ENCODE measurements at regions not wholly inside any gene's neighbourhood (a gene's known extent, or its start where the extent isn't known, plus 50 kb on each side); places are given as distances from the start of the nearest gene placed in this dataset.

DNA sequence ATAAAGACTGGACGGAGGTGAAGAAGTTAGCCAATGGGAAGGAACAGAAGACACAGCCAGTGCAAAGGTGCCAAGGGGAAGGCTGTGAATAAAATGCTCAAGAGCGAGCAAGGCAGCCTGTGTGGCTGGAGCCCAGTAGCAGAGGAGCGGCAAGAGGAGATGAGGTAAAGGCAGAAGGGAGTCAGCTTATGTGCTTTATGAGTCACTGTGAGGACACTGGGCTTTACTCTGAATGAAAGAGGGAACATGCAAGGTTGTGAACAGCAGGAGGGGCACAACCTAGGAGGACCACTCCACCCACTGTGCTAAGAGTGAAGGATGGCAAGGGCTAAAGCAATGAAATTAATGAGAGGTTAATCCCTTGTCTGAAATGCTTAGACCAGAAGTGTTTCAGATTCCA is 129.0 kb upstream of the ODAD2 start:
- Histone ChIP-seq H3K4me1 (ENCODE audit: control insufficient read depth in 2 of 2, insufficient read depth in 2 of 2, low read length in 2 of 2) (no peaks in the 10 kb centered on the region), H3K27ac (ENCODE audit: low read depth in 1 of 2, low read length in 1 of 2) (no peak overlapping the region), H3K9me3 (ENCODE audit: control insufficient read depth in 2 of 2, insufficient read depth in 1 of 2, low read length in 1 of 2) (no peaks in the 10 kb centered on the region), H3K4me3 (ENCODE audit: low read length in 2 of 2) (no peak overlapping the region), H3K36me3 (ENCODE audit: control insufficient read depth in 2 of 2, insufficient read depth in 2 of 2, low read length in 1 of 2) (no peaks in the 10 kb centered on the region), H3K27me3 (ENCODE audit: control insufficient read depth in 2 of 2, insufficient read depth in 1 of 2, low read length in 1 of 2) (no peaks in the 10 kb centered on the region)
- WGBS = 99% methylated on average over 3 of the region's 3 CpGs
- DNase-seq (ENCODE audit: low read depth in 6 of 9, low spot score in 9 of 9) = no peak

- no peaks in the 10 kb centered on the region for H3K36me3 ChIP-seq (ENCODE audit: control insufficient read depth in 2 of 2, insufficient read depth in 2 of 2, low read length in 1 of 2)
- H3K9me3 ChIP-seq (ENCODE audit: control insufficient read depth in 2 of 2, insufficient read depth in 1 of 2, low read length in 1 of 2) = no peaks in the 10 kb centered on the region
- H3K4me3 ChIP-seq (ENCODE audit: low read length in 2 of 2) = no peak overlapping the region
- H3K27ac ChIP-seq (ENCODE audit: low read depth in 1 of 2, low read length in 1 of 2) = no peak overlapping the region
- no peaks in the 10 kb centered on the region for H3K4me1 ChIP-seq (ENCODE audit: control insufficient read depth in 2 of 2, insufficient read depth in 2 of 2, low read length in 2 of 2)
- DNase-seq (ENCODE audit: low read depth in 6 of 9, low spot score in 9 of 9) = no peak
- no peaks in the 10 kb centered on the region for H3K27me3 ChIP-seq (ENCODE audit: control insufficient read depth in 2 of 2, insufficient read depth in 1 of 2, low read length in 1 of 2)
These were observed 126.8 kb upstream of the ODAD2 start for GRCh38 chr10:28125701-28126100.

DNA sequence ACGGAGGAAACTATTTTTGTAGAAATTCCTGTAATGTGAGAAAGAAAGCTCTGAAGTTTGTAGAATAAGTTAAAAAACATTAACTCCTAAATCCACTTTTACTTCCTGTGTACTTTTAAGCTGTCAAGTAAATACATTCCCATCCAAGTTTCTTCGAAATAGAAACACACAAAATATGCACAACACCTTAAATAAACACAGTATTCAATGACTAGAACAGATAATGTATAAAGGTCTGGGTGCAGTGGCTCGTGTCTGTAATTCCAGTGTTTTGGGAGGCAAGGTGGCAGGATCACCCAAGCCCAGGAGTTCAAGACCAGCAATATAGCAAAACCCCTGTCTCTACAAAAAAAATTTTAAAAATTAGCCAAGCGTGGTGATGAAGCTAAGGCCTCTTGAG is 121.9 kb upstream of the ODAD2 start:
- H3K36me3 ChIP-seq (ENCODE audit: control insufficient read depth in 2 of 2, insufficient read depth in 2 of 2, low read length in 1 of 2) = no peaks in the 10 kb centered on the region
- no peak for DNase-seq (ENCODE audit: low read depth in 6 of 9, low spot score in 9 of 9)
- WGBS = 94% methylated on average over 4 of the region's 4 CpGs
- no peak overlapping the region for H3K4me3 ChIP-seq (ENCODE audit: low read length in 2 of 2)
- no peaks in the 10 kb centered on the region for H3K4me1 ChIP-seq (ENCODE audit: control insufficient read depth in 2 of 2, insufficient read depth in 2 of 2, low read length in 2 of 2)
- H3K27me3 ChIP-seq (ENCODE audit: control insufficient read depth in 2 of 2, insufficient read depth in 1 of 2, low read length in 1 of 2) = no peaks in the 10 kb centered on the region
- H3K9me3 ChIP-seq (ENCODE audit: control insufficient read depth in 2 of 2, insufficient read depth in 1 of 2, low read length in 1 of 2) = no peaks in the 10 kb centered on the region
- H3K27ac ChIP-seq (ENCODE audit: low read depth in 1 of 2, low read length in 1 of 2) = no peak overlapping the region

DNA sequence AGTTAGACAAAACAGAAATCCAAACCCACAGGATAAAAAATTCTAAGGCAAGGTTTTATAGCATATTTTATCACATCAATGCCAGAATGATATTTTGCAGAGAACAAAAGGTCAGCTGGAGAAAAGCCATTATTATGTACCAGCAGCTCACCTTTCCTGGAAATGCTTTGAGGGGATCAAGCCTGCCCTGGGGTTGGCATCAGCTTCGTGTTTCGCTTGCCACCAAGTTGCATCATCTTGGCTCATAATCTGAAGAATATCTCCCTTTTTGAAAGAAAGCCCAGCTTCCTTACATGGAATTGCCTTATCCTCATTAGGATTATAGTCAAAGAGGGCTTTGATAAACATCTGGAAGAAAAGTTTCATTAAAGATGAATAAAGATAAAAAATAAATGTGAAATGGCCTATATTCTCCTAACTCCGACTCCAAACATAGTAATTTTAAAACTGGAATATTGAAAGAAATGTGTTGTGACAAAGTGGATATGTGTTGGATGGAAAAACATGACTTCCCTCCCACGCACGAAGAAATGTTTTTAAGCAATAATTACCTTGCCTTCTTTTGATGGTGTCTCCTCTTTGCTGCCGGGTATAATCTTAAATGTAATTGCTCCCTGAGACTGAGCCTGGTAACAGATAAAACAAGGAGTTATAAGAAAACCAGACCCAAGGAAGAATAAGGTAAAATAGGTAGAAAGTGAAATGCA is 121.3 kb upstream of the ODAD2 start:
- H3K27me3 ChIP-seq (ENCODE audit: control insufficient read depth in 2 of 2, insufficient read depth in 1 of 2, low read length in 1 of 2) = no peaks in the 10 kb centered on the region
- H3K4me1 ChIP-seq (ENCODE audit: control insufficient read depth in 2 of 2, insufficient read depth in 2 of 2, low read length in 2 of 2) = no peaks in the 10 kb centered on the region
- H3K36me3 ChIP-seq (ENCODE audit: control insufficient read depth in 2 of 2, insufficient read depth in 2 of 2, low read length in 1 of 2) = no peaks in the 10 kb centered on the region
- H3K9me3 ChIP-seq (ENCODE audit: control insufficient read depth in 2 of 2, insufficient read depth in 1 of 2, low read length in 1 of 2) = no peaks in the 10 kb centered on the region
- no peak overlapping the region for H3K4me3 ChIP-seq (ENCODE audit: low read length in 2 of 2)
- 84% methylated on average over 6 of the region's 6 CpGs for WGBS
- H3K27ac ChIP-seq (ENCODE audit: low read depth in 1 of 2, low read length in 1 of 2) = no peak overlapping the region
- DNase-seq (ENCODE audit: low read depth in 6 of 9, low spot score in 9 of 9) = no peak

DNA sequence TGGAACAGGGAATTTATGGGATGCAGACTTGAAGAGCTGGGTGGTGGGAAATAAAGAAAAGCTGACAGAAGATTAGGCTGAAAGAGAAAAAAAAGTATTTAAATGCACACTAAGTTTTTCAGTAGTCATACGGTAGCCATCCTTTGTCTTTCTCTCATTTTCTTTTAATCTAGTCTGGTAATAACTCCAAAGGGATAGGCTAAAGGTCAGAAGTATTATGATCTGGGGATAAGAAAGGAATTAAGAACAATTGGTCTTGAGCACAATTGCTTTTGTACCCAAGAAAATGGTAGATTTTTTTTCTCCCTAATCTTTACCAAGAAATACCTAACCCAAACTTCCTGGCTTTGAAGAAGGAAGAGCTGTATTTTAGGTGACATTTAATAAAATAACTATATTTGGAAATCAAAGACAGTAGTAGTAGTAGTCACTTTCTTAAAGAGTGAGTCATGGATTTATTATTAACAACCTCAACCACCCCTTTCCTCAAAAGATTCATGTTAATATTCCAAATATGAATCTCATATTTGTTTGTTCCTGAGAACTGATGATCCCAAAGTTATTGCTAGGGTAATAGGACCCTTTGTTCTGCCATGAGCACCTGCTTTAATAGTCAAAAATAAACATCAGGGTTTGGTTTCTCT is 120.2 kb upstream of the ODAD2 start:
- Histone ChIP-seq H3K9me3 (ENCODE audit: control insufficient read depth in 2 of 2, insufficient read depth in 1 of 2, low read length in 1 of 2) (no peaks in the 10 kb centered on the region), H3K27ac (ENCODE audit: low read depth in 1 of 2, low read length in 1 of 2) (no peak overlapping the region), H3K36me3 (ENCODE audit: control insufficient read depth in 2 of 2, insufficient read depth in 2 of 2, low read length in 1 of 2) (no peaks in the 10 kb centered on the region), H3K4me1 (ENCODE audit: control insufficient read depth in 2 of 2, insufficient read depth in 2 of 2, low read length in 2 of 2) (no peaks in the 10 kb centered on the region), H3K4me3 (ENCODE audit: low read length in 2 of 2) (no peak overlapping the region), H3K27me3 (ENCODE audit: control insufficient read depth in 2 of 2, insufficient read depth in 1 of 2, low read length in 1 of 2) (no peaks in the 10 kb centered on the region)
- 99% methylated on average over 1 of the region's 1 CpG for WGBS
- DNase-seq (ENCODE audit: low read depth in 6 of 9, low spot score in 9 of 9) = no peak

GRCh38 chr10:28113202-28113601 is 114.3 kb upstream of the ODAD2 start:
- DNase-seq (ENCODE audit: low read depth in 6 of 9, low spot score in 9 of 9) = no peak
- Histone ChIP-seq H3K9me3 (ENCODE audit: control insufficient read depth in 2 of 2, insufficient read depth in 1 of 2, low read length in 1 of 2) (no peaks in the 10 kb centered on the region), H3K27ac (ENCODE audit: low read depth in 1 of 2, low read length in 1 of 2) (no peak overlapping the region), H3K4me3 (ENCODE audit: low read length in 2 of 2) (no peak overlapping the region), H3K27me3 (ENCODE audit: control insufficient read depth in 2 of 2, insufficient read depth in 1 of 2, low read length in 1 of 2) (no peaks in the 10 kb centered on the region), H3K36me3 (ENCODE audit: control insufficient read depth in 2 of 2, insufficient read depth in 2 of 2, low read length in 1 of 2) (no peaks in the 10 kb centered on the region), H3K4me1 (ENCODE audit: control insufficient read depth in 2 of 2, insufficient read depth in 2 of 2, low read length in 2 of 2) (no peaks in the 10 kb centered on the region)
- 97% methylated on average over 3 of the region's 3 CpGs for WGBS

GRCh38 chr10:28111712-28112111 is 112.8 kb upstream of the ODAD2 start:
- no peaks in the 10 kb centered on the region for H3K36me3 ChIP-seq (ENCODE audit: control insufficient read depth in 2 of 2, insufficient read depth in 2 of 2, low read length in 1 of 2)
- no peak overlapping the region for H3K27ac ChIP-seq (ENCODE audit: low read depth in 1 of 2, low read length in 1 of 2)
- H3K4me3 ChIP-seq (ENCODE audit: low read length in 2 of 2) = no peak overlapping the region
- WGBS = 93% methylated on average over 2 of the region's 2 CpGs
- H3K9me3 ChIP-seq (ENCODE audit: control insufficient read depth in 2 of 2, insufficient read depth in 1 of 2, low read length in 1 of 2) = no peaks in the 10 kb centered on the region
- H3K4me1 ChIP-seq (ENCODE audit: control insufficient read depth in 2 of 2, insufficient read depth in 2 of 2, low read length in 2 of 2) = no peaks in the 10 kb centered on the region
- no peak for DNase-seq (ENCODE audit: low read depth in 6 of 9, low spot score in 9 of 9)
- H3K27me3 ChIP-seq (ENCODE audit: control insufficient read depth in 2 of 2, insufficient read depth in 1 of 2, low read length in 1 of 2) = no peaks in the 10 kb centered on the region

- H3K9me3 ChIP-seq (ENCODE audit: control insufficient read depth in 2 of 2, insufficient read depth in 1 of 2, low read length in 1 of 2) = no peaks in the 10 kb centered on the region
- no peak overlapping the region for H3K27ac ChIP-seq (ENCODE audit: low read depth in 1 of 2, low read length in 1 of 2)
- no peaks in the 10 kb centered on the region for H3K36me3 ChIP-seq (ENCODE audit: control insufficient read depth in 2 of 2, insufficient read depth in 2 of 2, low read length in 1 of 2)
- H3K4me3 ChIP-seq (ENCODE audit: low read length in 2 of 2) = no peak overlapping the region
- 99% methylated on average over 8 of the region's 8 CpGs for WGBS
- H3K4me1 ChIP-seq (ENCODE audit: control insufficient read depth in 2 of 2, insufficient read depth in 2 of 2, low read length in 2 of 2) = no peaks in the 10 kb centered on the region
- no peak for DNase-seq (ENCODE audit: low read depth in 6 of 9, low spot score in 9 of 9)
- no peaks in the 10 kb centered on the region for H3K27me3 ChIP-seq (ENCODE audit: control insufficient read depth in 2 of 2, insufficient read depth in 1 of 2, low read length in 1 of 2)
These were observed 106.7 kb upstream of the ODAD2 start for GRCh38 chr10:28105561-28105960.

- no peak for DNase-seq (ENCODE audit: low read depth in 6 of 9, low spot score in 9 of 9)
- H3K9me3 ChIP-seq (ENCODE audit: control insufficient read depth in 2 of 2, insufficient read depth in 1 of 2, low read length in 1 of 2) = no peaks in the 10 kb centered on the region
- WGBS = 94% methylated on average over 3 of the region's 3 CpGs
- no peaks in the 10 kb centered on the region for H3K27me3 ChIP-seq (ENCODE audit: control insufficient read depth in 2 of 2, insufficient read depth in 1 of 2, low read length in 1 of 2)
- H3K4me1 ChIP-seq (ENCODE audit: control insufficient read depth in 2 of 2, insufficient read depth in 2 of 2, low read length in 2 of 2) = no peaks in the 10 kb centered on the region
- H3K27ac ChIP-seq (ENCODE audit: low read depth in 1 of 2, low read length in 1 of 2) = no peak overlapping the region
- H3K36me3 ChIP-seq (ENCODE audit: control insufficient read depth in 2 of 2, insufficient read depth in 2 of 2, low read length in 1 of 2) = no peaks in the 10 kb centered on the region
- no peak overlapping the region for H3K4me3 ChIP-seq (ENCODE audit: low read length in 2 of 2)
These were observed 98.8 kb upstream of the ODAD2 start for GRCh38 chr10:28097633-28098032.
